ENCODE measurements at regions not wholly inside any gene's neighbourhood (a gene's known extent, or its start where the extent isn't known, plus 50 kb on each side); places are given as distances from the start of the nearest gene placed in this dataset.
"Not testable (repeated sequence)": the region's sequence is repeated elsewhere in the genome, so short reads cannot be mapped to it uniquely, and the experiment has no call there.

DNA sequence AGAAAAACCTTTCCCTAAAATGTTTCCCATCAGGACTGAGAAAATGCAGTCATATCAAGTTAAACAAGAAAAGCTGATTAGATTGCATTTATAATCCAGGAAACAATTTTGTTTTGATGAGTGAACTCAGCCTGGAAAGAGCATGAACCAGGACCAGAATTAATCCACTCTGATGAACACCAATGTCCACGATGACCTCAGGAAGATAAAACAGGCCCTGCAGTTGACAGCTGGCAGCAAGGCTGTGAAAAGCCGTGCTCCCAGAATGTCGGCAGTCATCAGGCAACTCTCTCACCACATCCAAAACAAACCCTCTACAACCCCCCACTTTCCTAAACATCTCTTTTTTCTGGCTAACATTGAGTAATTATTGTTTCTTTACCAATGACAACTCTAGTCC, 74.0 kb upstream of the PROKR2 start:
- no TSS peak for BruUV-seq (replicated peaks)
- intact Hi-C loops (cut with micrococcal nuclease; ENCODE audit: unreplicated experiment) (no loop called here), in situ Hi-C loops (cut with HindIII; ENCODE audit: low pct_unique_long_range_greater_than_20kb, low sequenced_read_pairs) (no loop called here)
- DNase-seq (ENCODE audit: low read depth, low spot score) = no peak
- Histone ChIP-seq H3K27ac (ENCODE audit: low read length) (no peak overlapping the region), H3K4me1 (ENCODE audit: control insufficient read depth, insufficient read depth, low read length) (no peaks in the 10 kb centered on the region), H3K27me3 (ENCODE audit: control insufficient read depth, insufficient read depth, low read length) (peaks cover 5% of the 10 kb centered on the region), H3K9me3 (ENCODE audit: control insufficient read depth, insufficient read depth, low read depth, low read length) (no peaks in the 10 kb centered on the region), H3K4me3 (ENCODE audit: low read depth in 2 of 2, low read length in 2 of 2) (no peak overlapping the region), H3K36me3 (ENCODE audit: control insufficient read depth, insufficient read depth, low read length) (no peaks in the 10 kb centered on the region)
- CTCF ChIA-PET = no interaction called here
- TF ChIP-seq TCF7L2 (IDR thresholded peaks at IDR 0.05; ENCODE audit: low read depth, low read length) = no peak
- TF ChIP-seq POLR2AphosphoS5 (IDR thresholded peaks at IDR 0.05; ENCODE audit: low read depth, low read length) = no peak
- TF ChIP-seq REST (IDR thresholded peaks at IDR 0.05; ENCODE audit: insufficient read depth in 1 of 2, low read depth in 2 of 2, low read length in 1 of 2) = no peak
- TF ChIP-seq SIN3A (IDR thresholded peaks at IDR 0.05; ENCODE audit: borderline replicate concordance, insufficient read depth, low read depth, low read length) = no peak
- TF ChIP-seq, protein P1, sequence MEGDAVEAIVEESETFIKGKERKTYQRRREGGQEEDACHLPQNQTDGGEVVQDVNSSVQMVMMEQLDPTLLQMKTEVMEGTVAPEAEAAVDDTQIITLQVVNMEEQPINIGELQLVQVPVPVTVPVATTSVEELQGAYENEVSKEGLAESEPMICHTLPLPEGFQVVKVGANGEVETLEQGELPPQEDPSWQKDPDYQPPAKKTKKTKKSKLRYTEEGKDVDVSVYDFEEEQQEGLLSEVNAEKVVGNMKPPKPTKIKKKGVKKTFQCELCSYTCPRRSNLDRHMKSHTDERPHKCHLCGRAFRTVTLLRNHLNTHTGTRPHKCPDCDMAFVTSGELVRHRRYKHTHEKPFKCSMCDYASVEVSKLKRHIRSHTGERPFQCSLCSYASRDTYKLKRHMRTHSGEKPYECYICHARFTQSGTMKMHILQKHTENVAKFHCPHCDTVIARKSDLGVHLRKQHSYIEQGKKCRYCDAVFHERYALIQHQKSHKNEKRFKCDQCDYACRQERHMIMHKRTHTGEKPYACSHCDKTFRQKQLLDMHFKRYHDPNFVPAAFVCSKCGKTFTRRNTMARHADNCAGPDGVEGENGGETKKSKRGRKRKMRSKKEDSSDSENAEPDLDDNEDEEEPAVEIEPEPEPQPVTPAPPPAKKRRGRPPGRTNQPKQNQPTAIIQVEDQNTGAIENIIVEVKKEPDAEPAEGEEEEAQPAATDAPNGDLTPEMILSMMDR (IDR thresholded peaks at IDR 0.05) = no peak
- POLR2A ChIA-PET = no interaction called here
- no peak for ATAC-seq

DNA sequence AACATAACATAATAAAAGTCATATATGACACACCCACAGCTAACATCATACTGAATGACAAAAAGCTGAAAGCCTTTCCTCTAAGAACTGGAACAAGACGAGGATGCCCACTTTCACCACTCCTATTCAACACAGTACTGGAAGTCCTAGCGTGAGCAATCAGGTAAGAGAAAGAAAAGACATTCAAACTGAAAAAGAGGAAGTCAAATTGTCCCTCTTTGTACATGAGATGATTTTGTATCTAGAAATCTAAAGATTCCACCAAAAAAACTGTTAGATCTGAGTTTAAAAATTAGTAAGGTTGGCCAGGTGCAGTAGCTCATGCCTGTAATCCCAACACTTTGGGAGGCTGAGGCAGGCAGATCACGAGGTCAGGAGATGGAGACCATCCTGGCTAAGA, 70.1 kb upstream of the PROKR2 start:
- DNase-seq (ENCODE audit: low read depth, low spot score); H3K9me3 ChIP-seq (ENCODE audit: control insufficient read depth, insufficient read depth, low read depth, low read length); H3K4me3 ChIP-seq (ENCODE audit: low read depth in 2 of 2, low read length in 2 of 2); CTCF ChIA-PET; H3K36me3 ChIP-seq (ENCODE audit: control insufficient read depth, insufficient read depth, low read length); H3K27me3 ChIP-seq (ENCODE audit: control insufficient read depth, insufficient read depth, low read length); BruUV-seq (replicated peaks); POLR2A ChIA-PET; ATAC-seq; H3K4me1 ChIP-seq (ENCODE audit: control insufficient read depth, insufficient read depth, low read length); intact Hi-C loops (cut with micrococcal nuclease; ENCODE audit: unreplicated experiment); in situ Hi-C loops (cut with HindIII; ENCODE audit: low pct_unique_long_range_greater_than_20kb, low sequenced_read_pairs); H3K27ac ChIP-seq (ENCODE audit: low read length): not testable (repeated sequence)

GRCh38 chr20:5381527-5381926, 64.8 kb upstream of the PROKR2 start:
- H3K27ac ChIP-seq (ENCODE audit: low read length); BruUV-seq (replicated peaks); CTCF ChIA-PET; H3K9me3 ChIP-seq (ENCODE audit: control insufficient read depth, insufficient read depth, low read depth, low read length); POLR2A ChIA-PET; H3K27me3 ChIP-seq (ENCODE audit: control insufficient read depth, insufficient read depth, low read length); H3K36me3 ChIP-seq (ENCODE audit: control insufficient read depth, insufficient read depth, low read length); ATAC-seq; H3K4me1 ChIP-seq (ENCODE audit: control insufficient read depth, insufficient read depth, low read length); intact Hi-C loops (cut with micrococcal nuclease; ENCODE audit: unreplicated experiment); H3K4me3 ChIP-seq (ENCODE audit: low read depth in 2 of 2, low read length in 2 of 2); in situ Hi-C loops (cut with HindIII; ENCODE audit: low pct_unique_long_range_greater_than_20kb, low sequenced_read_pairs); DNase-seq (ENCODE audit: low read depth, low spot score): not testable (repeated sequence)
